ENCODE measurements at regions not wholly inside any gene's neighbourhood (a gene's known extent, or its start where the extent isn't known, plus 50 kb on each side); places are given as distances from the start of the nearest gene placed in this dataset.

DNA sequence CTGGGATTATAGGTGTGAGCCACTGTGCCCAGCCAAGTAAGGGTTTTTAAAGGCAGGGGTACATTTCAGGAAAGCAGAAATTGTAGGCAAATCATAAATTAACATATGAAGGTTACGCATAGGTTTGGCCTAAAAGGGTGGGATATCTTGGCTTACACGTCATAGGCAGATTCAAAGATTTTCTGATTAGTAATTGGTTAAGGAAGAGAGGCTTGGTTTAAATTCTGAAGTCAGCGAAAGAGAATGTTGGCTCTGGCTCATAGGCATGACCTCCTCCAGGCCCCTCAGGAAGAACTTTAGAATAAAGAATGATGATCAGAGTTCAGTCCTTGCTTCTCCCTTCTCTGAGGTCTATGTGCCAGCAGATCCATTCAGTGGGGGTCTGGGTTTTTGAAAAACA, 124.8 kb upstream of the RBBP6 start:
- no peaks in the 10 kb centered on the region for H3K79me2 ChIP-seq (ENCODE audit: control insufficient read depth, low read length)
- H3K4me1 ChIP-seq (ENCODE audit: control insufficient read depth, low read length), result no peaks in the 10 kb centered on the region
- H3K27me3 ChIP-seq (ENCODE audit: control insufficient read depth, low read length), result no peaks in the 10 kb centered on the region
- no peak overlapping the region for H3K4me2 ChIP-seq (ENCODE audit: low read length)
- no peaks in the 10 kb centered on the region for H3K36me3 ChIP-seq (ENCODE audit: control insufficient read depth, low read length)
- no peaks in the 10 kb centered on the region for H4K20me1 ChIP-seq (ENCODE audit: control insufficient read depth, insufficient read depth, low read depth, low read length)
- H3K27ac ChIP-seq (ENCODE audit: low read depth, low read length), result no peak overlapping the region
- H3F3A ChIP-seq (ENCODE audit: control insufficient read depth, insufficient read depth), result no peaks in the 10 kb centered on the region
- H3K9me2 ChIP-seq (replicated peaks; ENCODE audit: control insufficient read depth, low read length), result no peaks in the 10 kb centered on the region
- TF ChIP-seq EZH2phosphoT487 (IDR thresholded peaks at IDR 0.05; ENCODE audit: borderline replicate concordance, low read length), result no peak
- TF ChIP-seq, protein P1, sequence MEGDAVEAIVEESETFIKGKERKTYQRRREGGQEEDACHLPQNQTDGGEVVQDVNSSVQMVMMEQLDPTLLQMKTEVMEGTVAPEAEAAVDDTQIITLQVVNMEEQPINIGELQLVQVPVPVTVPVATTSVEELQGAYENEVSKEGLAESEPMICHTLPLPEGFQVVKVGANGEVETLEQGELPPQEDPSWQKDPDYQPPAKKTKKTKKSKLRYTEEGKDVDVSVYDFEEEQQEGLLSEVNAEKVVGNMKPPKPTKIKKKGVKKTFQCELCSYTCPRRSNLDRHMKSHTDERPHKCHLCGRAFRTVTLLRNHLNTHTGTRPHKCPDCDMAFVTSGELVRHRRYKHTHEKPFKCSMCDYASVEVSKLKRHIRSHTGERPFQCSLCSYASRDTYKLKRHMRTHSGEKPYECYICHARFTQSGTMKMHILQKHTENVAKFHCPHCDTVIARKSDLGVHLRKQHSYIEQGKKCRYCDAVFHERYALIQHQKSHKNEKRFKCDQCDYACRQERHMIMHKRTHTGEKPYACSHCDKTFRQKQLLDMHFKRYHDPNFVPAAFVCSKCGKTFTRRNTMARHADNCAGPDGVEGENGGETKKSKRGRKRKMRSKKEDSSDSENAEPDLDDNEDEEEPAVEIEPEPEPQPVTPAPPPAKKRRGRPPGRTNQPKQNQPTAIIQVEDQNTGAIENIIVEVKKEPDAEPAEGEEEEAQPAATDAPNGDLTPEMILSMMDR (IDR thresholded peaks at IDR 0.05; ENCODE audit: low read depth, low read length, poor library complexity, severe bottlenecking), result no peak
- H3K9me3 ChIP-seq (ENCODE audit: control insufficient read depth, insufficient read depth, low read length), result peaks cover 5% of the 10 kb centered on the region; the same call in 1 of the 2 replicates
- H3K4me3 ChIP-seq (ENCODE audit: low read length), result no peak overlapping the region

DNA sequence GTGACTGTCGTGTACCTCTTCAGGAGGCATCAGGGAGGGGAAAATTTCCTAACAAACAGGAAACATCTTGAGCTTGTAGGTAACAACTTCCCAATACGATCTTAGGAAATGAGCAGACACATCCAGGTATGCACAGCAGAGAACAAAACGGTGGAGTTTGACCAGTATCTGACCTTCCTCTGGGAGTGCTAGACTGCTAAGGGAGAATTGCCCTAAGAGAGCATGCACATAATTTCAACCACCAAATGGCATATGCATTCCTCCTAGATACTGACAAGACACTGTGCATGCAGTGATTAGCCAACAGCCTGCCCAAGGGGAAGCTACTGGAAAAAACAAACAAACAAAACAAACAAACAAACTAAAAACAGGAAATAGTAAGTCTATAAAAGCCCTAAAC, 120.6 kb upstream of the RBBP6 start:
- H4K20me1 ChIP-seq (ENCODE audit: control insufficient read depth, insufficient read depth, low read depth, low read length), result no peaks in the 10 kb centered on the region
- H3K4me1 ChIP-seq (ENCODE audit: control insufficient read depth, low read length), result no peaks in the 10 kb centered on the region
- no peak overlapping the region for H3K27ac ChIP-seq (ENCODE audit: low read depth, low read length)
- H3F3A ChIP-seq (ENCODE audit: control insufficient read depth, insufficient read depth), result no peaks in the 10 kb centered on the region
- TF ChIP-seq EZH2phosphoT487 (IDR thresholded peaks at IDR 0.05; ENCODE audit: borderline replicate concordance, low read length), result no peak
- H3K9me3 ChIP-seq (ENCODE audit: control insufficient read depth, insufficient read depth, low read length), result peaks cover 5% of the 10 kb centered on the region; the same call in 1 of the 2 replicates
- H3K9me2 ChIP-seq (replicated peaks; ENCODE audit: control insufficient read depth, low read length), result no peaks in the 10 kb centered on the region
- H3K4me2 ChIP-seq (ENCODE audit: low read length), result no peak overlapping the region
- no peaks in the 10 kb centered on the region for H3K27me3 ChIP-seq (ENCODE audit: control insufficient read depth, low read length)
- H3K79me2 ChIP-seq (ENCODE audit: control insufficient read depth, low read length), result no peaks in the 10 kb centered on the region
- H3K36me3 ChIP-seq (ENCODE audit: control insufficient read depth, low read length), result no peaks in the 10 kb centered on the region
- no peak overlapping the region for H3K4me3 ChIP-seq (ENCODE audit: low read length)

DNA sequence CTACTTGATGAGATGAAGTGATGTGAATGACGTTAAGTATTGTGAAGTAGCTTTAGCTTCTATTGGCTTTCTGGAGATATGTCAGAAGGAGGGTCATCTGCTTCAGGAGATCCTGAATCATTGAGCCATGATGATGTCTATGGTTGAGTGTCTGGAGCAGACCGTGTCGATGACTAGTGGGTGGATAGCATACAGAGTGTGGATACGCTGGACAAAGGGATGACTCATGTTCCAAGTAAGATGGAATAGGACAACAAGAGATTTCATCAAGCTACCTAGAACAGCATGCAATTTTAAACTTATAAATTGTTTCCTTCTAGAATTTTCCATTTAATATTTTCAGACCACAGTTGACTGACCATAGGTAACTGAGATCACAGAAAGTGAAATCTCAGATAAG, 116.1 kb upstream of the RBBP6 start:
- Histone ChIP-seq H3K4me1 (ENCODE audit: control insufficient read depth, low read length) (no peaks in the 10 kb centered on the region), H3K9me2 (replicated peaks; ENCODE audit: control insufficient read depth, low read length) (no peaks in the 10 kb centered on the region), H3F3A (ENCODE audit: control insufficient read depth, insufficient read depth) (no peaks in the 10 kb centered on the region), H3K27me3 (ENCODE audit: control insufficient read depth, low read length) (no peaks in the 10 kb centered on the region), H3K4me3 (ENCODE audit: low read length) (no peak overlapping the region), H3K9me3 (ENCODE audit: control insufficient read depth, insufficient read depth, low read length) (no peaks in the 10 kb centered on the region), H4K20me1 (ENCODE audit: control insufficient read depth, insufficient read depth, low read depth, low read length) (no peaks in the 10 kb centered on the region), H3K79me2 (ENCODE audit: control insufficient read depth, low read length) (no peaks in the 10 kb centered on the region), H3K27ac (ENCODE audit: low read depth, low read length) (no peak overlapping the region), H3K4me2 (ENCODE audit: low read length) (no peak overlapping the region), H3K36me3 (ENCODE audit: control insufficient read depth, low read length) (no peaks in the 10 kb centered on the region)
- TF ChIP-seq, protein P1 (IDR thresholded peaks at IDR 0.05; ENCODE audit: low read depth, low read length, poor library complexity, severe bottlenecking), result no peak
- TF ChIP-seq EZH2phosphoT487 (IDR thresholded peaks at IDR 0.05; ENCODE audit: borderline replicate concordance, low read length), result no peak

DNA sequence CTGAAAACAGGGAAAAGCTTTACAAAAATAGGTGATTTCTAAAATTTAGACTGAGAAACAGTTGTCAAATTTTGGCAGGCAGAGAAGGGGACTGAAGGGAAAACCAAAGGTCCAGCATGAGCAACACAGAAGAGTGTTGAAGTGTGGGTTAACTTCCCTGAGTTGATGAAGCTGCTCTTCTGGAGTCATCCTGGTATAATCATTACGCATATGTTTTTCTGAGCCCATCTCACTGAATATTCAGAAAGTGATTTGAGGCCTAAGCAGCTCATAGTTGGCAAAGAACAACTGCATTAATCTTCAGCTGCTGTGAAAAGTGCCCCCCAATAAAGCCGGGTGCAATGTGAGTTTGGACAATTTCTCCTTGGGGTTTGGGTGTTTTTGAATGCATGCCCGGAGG, 115.0 kb upstream of the RBBP6 start:
- Histone ChIP-seq H3K79me2 (ENCODE audit: control insufficient read depth, low read length) (no peaks in the 10 kb centered on the region), H3K27ac (ENCODE audit: low read depth, low read length) (no peak overlapping the region)

More for the DNA sequence above, 115.0 kb upstream of the RBBP6 start:
- no peak for TF ChIP-seq EZH2phosphoT487 (IDR thresholded peaks at IDR 0.05; ENCODE audit: borderline replicate concordance, low read length)
- TF ChIP-seq, protein P1 (IDR thresholded peaks at IDR 0.05; ENCODE audit: low read depth, low read length, poor library complexity, severe bottlenecking), result no peak
- H3K9me3 ChIP-seq (ENCODE audit: control insufficient read depth, insufficient read depth, low read length), result no peaks in the 10 kb centered on the region
- H3K4me1 ChIP-seq (ENCODE audit: control insufficient read depth, low read length), result no peaks in the 10 kb centered on the region
- no peaks in the 10 kb centered on the region for H4K20me1 ChIP-seq (ENCODE audit: control insufficient read depth, insufficient read depth, low read depth, low read length)
- no peak overlapping the region for H3K4me2 ChIP-seq (ENCODE audit: low read length)
- no peaks in the 10 kb centered on the region for H3K27me3 ChIP-seq (ENCODE audit: control insufficient read depth, low read length)
- no peaks in the 10 kb centered on the region for H3K9me2 ChIP-seq (replicated peaks; ENCODE audit: control insufficient read depth, low read length)
- no peaks in the 10 kb centered on the region for H3K36me3 ChIP-seq (ENCODE audit: control insufficient read depth, low read length)
- no peak overlapping the region for H3K4me3 ChIP-seq (ENCODE audit: low read length)
- no peaks in the 10 kb centered on the region for H3F3A ChIP-seq (ENCODE audit: control insufficient read depth, insufficient read depth)
